Caco-2 (cell line): ENCODE measurements at regions not wholly inside any gene's neighbourhood (a gene's known extent, or its start where the extent isn't known, plus 50 kb on each side); places are given as distances from the start of the nearest gene placed in this dataset.

ENCODE experiments used
- BruUV-seq: library from RNA; stranded (reverse); fragments of 400-500 nt; replicated peaks from 2 replicates; lab custom pipeline; 2021; lab: Mats Ljungman, UMichigan
- CTCF ChIA-PET: fragments of 300-600 bp; sonication (Branson Sonifier 250); formaldehyde crosslinking; loops from one replicate; lab custom pipeline; 2022; ENCODE audit warnings: antibody characterized with exemption; lab: Charles Lee
- POLR2A ChIA-PET: fragments of 300-600 bp; sonication (Branson Sonifier 250); formaldehyde crosslinking; loops from one replicate; lab custom pipeline; 2022; ENCODE audit warnings: antibody characterized with exemption; lab: Charles Lee
- DNase-seq, 2 experiments: peaks; one replicate each; pipeline versions ENCODE4 v3.0.0 to v3.0.0-alpha.2; 2020 to 2022
- H3K27me3 ChIP-seq: replicated peaks from 2 replicates; pipeline ENCODE4 v1.6.0; 2011; ENCODE audit warnings: low read length; ENCODE audit not compliant: control insufficient read depth, insufficient read depth
- H3K36me3 ChIP-seq: 2 replicates; pipeline ENCODE4 v1.5.1; 2011; ENCODE audit warnings: low read length; ENCODE audit not compliant: control insufficient read depth, insufficient read depth
- H3K4me1 ChIP-seq: fragments of 250-450 bp; sonication (Bioruptor Pico); 2 replicates; pipeline ENCODE4 v1.5.1; 2020; ENCODE audit warnings: mild to moderate bottlenecking
- H3K4me3 ChIP-seq: 2 replicates; pipeline ENCODE4 v1.5.1; 2011; ENCODE audit warnings: low read depth, mild to moderate bottlenecking, control low read depth, low read length
- H3K9me3 ChIP-seq: fragments of 250-450 bp; sonication (Bioruptor Pico); 2 replicates; pipeline ENCODE4 v1.5.1; 2020; ENCODE audit warnings: mild to moderate bottlenecking, moderate library complexity
- H3K27ac Mint-ChIP-seq: one replicate; pipeline ENCODE4 v1.8.0; 2022; ENCODE audit warnings: mixed read lengths; ENCODE audit not compliant: unreplicated experiment
- H3K27me3 Mint-ChIP-seq: one replicate; pipeline ENCODE4 v1.8.0; 2022; ENCODE audit warnings: mixed read lengths; ENCODE audit not compliant: insufficient read depth, unreplicated experiment
- H3K36me3 Mint-ChIP-seq: one replicate; pipeline ENCODE4 v1.8.0; 2022; ENCODE audit warnings: mild to moderate bottlenecking, mixed read lengths; ENCODE audit not compliant: insufficient read depth, unreplicated experiment
- H3K4me1 Mint-ChIP-seq: one replicate; pipeline ENCODE4 v1.8.0; 2022; ENCODE audit warnings: low read depth, mixed read lengths; ENCODE audit not compliant: unreplicated experiment
- H3K4me3 Mint-ChIP-seq: one replicate; pipeline ENCODE4 v1.8.0; 2022; ENCODE audit warnings: mild to moderate bottlenecking, moderate library complexity, mixed read lengths; ENCODE audit not compliant: unreplicated experiment
- H3K9me3 Mint-ChIP-seq: one replicate; pipeline ENCODE4 v1.8.0; 2022; ENCODE audit warnings: mixed read lengths; ENCODE audit not compliant: unreplicated experiment
- intact Hi-C: fragments of 100-400 bp; cut with micrococcal nuclease; formaldehyde crosslinking; loops from one replicate; pipeline ENCODE4 v1.10.0; 2022; ENCODE audit not compliant: unreplicated experiment
- TF ChIP-seq, protein P1 (sequence below), 2 experiments: fragments of 200-600 bp in 1 of 2; IDR thresholded peaks; 1 replicate in 1 of 2; 2 replicates in 1 of 2; pipeline versions ENCODE4 v1.5.1 to v1.8.0; 2011 to 2022; ENCODE audit warnings: antibody characterized with exemption in 1 of 2, control low read depth in 1 of 2, inconsistent platforms in 1 of 2, low read depth in 1 of 2, low read length in 1 of 2, mild to moderate bottlenecking in 1 of 2, moderate library complexity in 1 of 2; ENCODE audit not compliant: insufficient read depth in 1 of 2, severe bottlenecking in 1 of 2, unreplicated experiment in 1 of 2

DNA sequence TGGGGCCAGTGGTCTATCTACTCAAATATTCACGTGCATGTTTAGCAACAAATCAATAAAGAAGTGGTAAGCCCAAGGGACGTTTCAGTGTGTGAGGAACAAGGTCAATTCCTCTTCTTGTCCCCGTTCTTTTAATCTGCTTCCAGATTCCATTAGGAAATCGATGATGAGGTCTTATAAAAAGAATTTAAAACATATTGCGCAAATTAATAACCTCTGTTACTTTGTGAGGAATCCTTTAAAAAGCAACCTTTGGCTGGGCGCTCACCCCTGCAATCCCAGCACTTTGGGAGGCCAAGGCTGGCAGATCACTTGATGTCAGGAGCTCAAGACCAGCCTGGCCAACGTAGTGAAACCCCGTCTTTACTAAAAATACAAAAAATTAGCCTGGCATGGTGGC is 113.0 kb upstream of the TMPRSS2 start:
- Histone ChIP-seq H3K4me3 (no peak overlapping the region), H3K27me3 (no peaks in the 10 kb centered on the region), H3K36me3 (no peaks in the 10 kb centered on the region), H3K9me3 (0 out of 2 replicates have a peak, but pooled peaks cover 6% of the 10 kb centered on the region), H3K4me1 (no peaks in the 10 kb centered on the region)
- H3K27ac Mint-ChIP-seq: no peak overlapping the region
- intact Hi-C loops: no loop called here
- ChIA-PET CTCF (no interaction called here), POLR2A (no interaction called here)
- no peaks in the 10 kb centered on the region for H3K27me3 Mint-ChIP-seq
- H3K4me3 Mint-ChIP-seq: no peak overlapping the region
- no TSS peak for BruUV-seq
- no peaks in the 10 kb centered on the region for H3K4me1 Mint-ChIP-seq
- TF ChIP-seq, protein P1, sequence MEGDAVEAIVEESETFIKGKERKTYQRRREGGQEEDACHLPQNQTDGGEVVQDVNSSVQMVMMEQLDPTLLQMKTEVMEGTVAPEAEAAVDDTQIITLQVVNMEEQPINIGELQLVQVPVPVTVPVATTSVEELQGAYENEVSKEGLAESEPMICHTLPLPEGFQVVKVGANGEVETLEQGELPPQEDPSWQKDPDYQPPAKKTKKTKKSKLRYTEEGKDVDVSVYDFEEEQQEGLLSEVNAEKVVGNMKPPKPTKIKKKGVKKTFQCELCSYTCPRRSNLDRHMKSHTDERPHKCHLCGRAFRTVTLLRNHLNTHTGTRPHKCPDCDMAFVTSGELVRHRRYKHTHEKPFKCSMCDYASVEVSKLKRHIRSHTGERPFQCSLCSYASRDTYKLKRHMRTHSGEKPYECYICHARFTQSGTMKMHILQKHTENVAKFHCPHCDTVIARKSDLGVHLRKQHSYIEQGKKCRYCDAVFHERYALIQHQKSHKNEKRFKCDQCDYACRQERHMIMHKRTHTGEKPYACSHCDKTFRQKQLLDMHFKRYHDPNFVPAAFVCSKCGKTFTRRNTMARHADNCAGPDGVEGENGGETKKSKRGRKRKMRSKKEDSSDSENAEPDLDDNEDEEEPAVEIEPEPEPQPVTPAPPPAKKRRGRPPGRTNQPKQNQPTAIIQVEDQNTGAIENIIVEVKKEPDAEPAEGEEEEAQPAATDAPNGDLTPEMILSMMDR (IDR thresholded peaks at IDR 0.05; ENCODE audit: insufficient read depth in 1 of 2, low read depth in 1 of 2, low read length in 1 of 2, severe bottlenecking in 1 of 2, unreplicated experiment in 1 of 2): no peak
- no peaks in the 10 kb centered on the region for H3K36me3 Mint-ChIP-seq
- peaks cover 7% of the 10 kb centered on the region for H3K9me3 Mint-ChIP-seq
- DNase-seq: no peak

DNA sequence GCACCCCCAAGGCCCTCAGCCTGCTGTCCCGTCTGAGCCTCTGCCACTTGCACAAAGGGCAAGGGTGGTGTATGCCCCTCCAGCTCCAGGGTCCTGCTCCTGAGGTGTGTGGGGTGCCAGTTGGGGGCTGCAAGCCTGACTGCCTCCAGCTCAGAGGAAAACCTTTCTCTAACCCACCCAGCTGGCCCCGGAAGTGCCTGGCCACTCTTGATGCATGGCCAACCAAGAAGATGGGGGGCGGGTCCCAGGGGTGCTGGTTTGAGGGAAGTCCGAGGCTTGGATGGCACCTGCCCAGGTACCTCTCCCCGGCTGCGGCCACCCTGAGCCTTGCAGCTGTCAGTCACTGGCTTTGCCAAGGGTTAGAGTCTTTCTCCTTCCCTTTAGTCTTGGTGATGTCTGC is 112.6 kb upstream of the TMPRSS2 start:
- ChIA-PET CTCF (no interaction called here), POLR2A (no interaction called here)
- H3K9me3 Mint-ChIP-seq: peaks cover 7% of the 10 kb centered on the region

DNA sequence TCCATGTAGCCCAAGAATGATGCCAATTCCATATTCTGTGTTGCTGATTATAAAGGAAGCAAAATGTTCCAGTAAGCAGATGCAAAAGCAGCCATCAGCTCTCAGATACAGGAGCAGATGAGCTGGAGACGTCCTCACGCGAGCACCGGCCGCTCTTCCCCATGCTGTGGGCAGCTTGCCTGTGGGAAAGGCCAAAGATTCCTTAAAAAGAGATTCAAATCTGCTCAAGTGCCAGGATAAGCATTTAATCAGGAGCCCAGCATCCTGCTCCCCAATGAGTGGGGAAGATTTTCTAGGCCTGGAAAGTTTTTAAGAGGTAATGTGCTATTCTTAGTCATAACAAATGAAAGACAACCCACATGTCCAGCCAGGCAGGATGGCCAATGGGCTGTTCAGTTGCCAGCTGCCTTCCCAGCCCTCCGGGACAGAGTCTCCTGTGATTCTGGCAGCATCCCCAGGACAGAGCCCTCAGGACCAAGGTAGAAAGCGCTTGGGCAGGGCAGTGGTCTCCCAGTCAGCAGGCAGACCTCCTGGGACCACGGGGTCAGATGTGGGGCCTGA is 108.2 kb upstream of the TMPRSS2 start:
- no peak for DNase-seq
- Mint-ChIP-seq H3K36me3 (no peaks in the 10 kb centered on the region), H3K4me1 (peaks cover 13% of the 10 kb centered on the region), H3K27ac (no peak overlapping the region), H3K4me3 (no peak overlapping the region), H3K9me3 (peaks cover 7% of the 10 kb centered on the region), H3K27me3 (no peaks in the 10 kb centered on the region)
- H3K36me3 ChIP-seq: no peaks in the 10 kb centered on the region
- peaks cover 23% of the 10 kb centered on the region for H3K4me1 ChIP-seq
- no peaks in the 10 kb centered on the region for H3K27me3 ChIP-seq
- no peak overlapping the region for H3K4me3 ChIP-seq
- ChIA-PET POLR2A (no interaction called here), CTCF (interaction anchor here (1.6 kb wide), 1 partner anchor 99 kb away, joined by 5 read pairs; no protein-coding TSS in a partner anchor)
- TF ChIP-seq, protein P1 (IDR thresholded peaks at IDR 0.05; ENCODE audit: insufficient read depth in 1 of 2, low read depth in 1 of 2, low read length in 1 of 2, severe bottlenecking in 1 of 2, unreplicated experiment in 1 of 2): no peak
- BruUV-seq: no TSS peak
- H3K9me3 ChIP-seq: no peaks in the 10 kb centered on the region
- intact Hi-C loops: no loop called here

More for the DNA sequence above, 112.6 kb upstream of the TMPRSS2 start:
- no peaks in the 10 kb centered on the region for H3K36me3 Mint-ChIP-seq
- no peaks in the 10 kb centered on the region for H3K4me1 ChIP-seq
- no peaks in the 10 kb centered on the region for H3K27me3 Mint-ChIP-seq
- intact Hi-C loops: no loop called here
- H3K4me3 ChIP-seq: no peak overlapping the region
- no peak overlapping the region for H3K4me3 Mint-ChIP-seq
- no peaks in the 10 kb centered on the region for H3K36me3 ChIP-seq
- TF ChIP-seq, protein P1 (IDR thresholded peaks at IDR 0.05; ENCODE audit: insufficient read depth in 1 of 2, low read depth in 1 of 2, low read length in 1 of 2, severe bottlenecking in 1 of 2, unreplicated experiment in 1 of 2): no peak
- no peaks in the 10 kb centered on the region for H3K27me3 ChIP-seq
- DNase-seq: no peak
- no TSS peak for BruUV-seq
- H3K27ac Mint-ChIP-seq: no peak overlapping the region
- H3K9me3 ChIP-seq: 0 out of 2 replicates have a peak, but pooled peaks cover 6% of the 10 kb centered on the region
- H3K4me1 Mint-ChIP-seq: no peaks in the 10 kb centered on the region
